Endodermal cell (in vitro differentiated cells): ENCODE measurements at regions not wholly inside any gene's neighbourhood (a gene's known extent, or its start where the extent isn't known, plus 50 kb on each side); places are given as distances from the start of the nearest gene placed in this dataset.

Experiments
- DNase-seq: peaks from one replicate; pipeline ENCODE4 v3.0.0-alpha.2; 2017
- H3K27ac ChIP-seq: 2 replicates; pipeline ENCODE4 v1.5.1; 2013; ENCODE audit warnings: mild to moderate bottlenecking, low read depth, low read length, moderate library complexity
- H3K27me3 ChIP-seq: 2 replicates; pipeline ENCODE4 v1.6.1; 2013; ENCODE audit warnings: mild to moderate bottlenecking, low read length, moderate library complexity; ENCODE audit not compliant: insufficient read depth, control insufficient read depth, poor library complexity, severe bottlenecking
- H3K36me3 ChIP-seq: 2 replicates; pipeline ENCODE4 v1.7.0; 2013; ENCODE audit warnings: mild to moderate bottlenecking, low read length, moderate library complexity; ENCODE audit not compliant: control insufficient read depth, insufficient read depth
- H3K4me1 ChIP-seq: one replicate; pipeline ENCODE4 v1.7.0; 2013; ENCODE audit warnings: low read length; ENCODE audit not compliant: control insufficient read depth, insufficient read depth
- H3K4me3 ChIP-seq: 2 replicates; pipeline ENCODE4 v1.5.1; 2013; ENCODE audit warnings: mild to moderate bottlenecking, low read length, moderate library complexity
- H3K9ac ChIP-seq: 2 replicates; pipeline ENCODE4 v1.6.1; 2013; ENCODE audit warnings: mild to moderate bottlenecking, low read length, moderate library complexity; ENCODE audit not compliant: poor library complexity, severe bottlenecking; ENCODE audit errors: extremely low read depth
- H3K9me3 ChIP-seq: 2 replicates; pipeline ENCODE4 v1.6.1; 2013; ENCODE audit warnings: mild to moderate bottlenecking, low read length, moderate library complexity; ENCODE audit not compliant: control insufficient read depth
- H3K27ac Mint-ChIP-seq: 2 replicates; pipeline ENCODE4 v1.8.0; 2020; ENCODE audit warnings: mixed read lengths
- H3K27me3 Mint-ChIP-seq: 2 replicates; pipeline ENCODE4 v1.8.0; 2021; ENCODE audit warnings: mild to moderate bottlenecking, mixed read lengths; ENCODE audit not compliant: insufficient read depth
- H3K36me3 Mint-ChIP-seq: 2 replicates; pipeline ENCODE4 v1.8.0; 2020; ENCODE audit warnings: low read depth, mixed read lengths
- H3K4me1 Mint-ChIP-seq: 2 replicates; pipeline ENCODE4 v1.8.0; 2020; ENCODE audit warnings: mixed read lengths
- H3K4me3 Mint-ChIP-seq: 2 replicates; pipeline ENCODE4 v1.8.0; 2020; ENCODE audit warnings: mild to moderate bottlenecking, moderate library complexity, mixed read lengths
- H3K9me3 Mint-ChIP-seq: 2 replicates; pipeline ENCODE4 v1.8.0; 2020; ENCODE audit warnings: mild to moderate bottlenecking, mixed read lengths
- CTCF ChIP-seq: fragments of 200-600 bp; sonication (generic); conservative IDR thresholded peaks from 2 replicates; pipeline ENCODE4 v1.5.0; 2021; ENCODE audit warnings: antibody characterized with exemption, mild to moderate bottlenecking
- WGBS, 2 experiments: methylation state at CpG; one replicate each; pipeline versions ENCODE4 v1.1.5 to v1.1.7; 2013; ENCODE audit warnings: missing lambda C conversion rate in 2 of 2, mixed read lengths in 1 of 2; ENCODE audit not compliant: insufficient coverage in 1 of 2, insufficient read length in 1 of 2; 5-methylcytosine and 5-hydroxymethylcytosine counted together

GRCh38 chr18:78034755-78035154, 785.1 kb downstream of the GALR1 start:
- no peak for TF ChIP-seq CTCF
- Histone ChIP-seq H3K4me3 (no peak overlapping the region), H3K9ac (no peak overlapping the region), H3K9me3 (peaks cover 2% of the 10 kb centered on the region), H3K4me1 (no peaks in the 10 kb centered on the region), H3K36me3 (no peaks in the 10 kb centered on the region), H3K27ac (no peak overlapping the region), H3K27me3 (no peaks in the 10 kb centered on the region)
- peaks cover 4% of the 10 kb centered on the region for H3K9me3 Mint-ChIP-seq
- H3K27ac Mint-ChIP-seq, result no peak overlapping the region
- H3K4me3 Mint-ChIP-seq, result no peak overlapping the region
- H3K36me3 Mint-ChIP-seq, result no peaks in the 10 kb centered on the region
- no peak for DNase-seq
- no peaks in the 10 kb centered on the region for H3K27me3 Mint-ChIP-seq
- H3K4me1 Mint-ChIP-seq, result no peaks in the 10 kb centered on the region
- WGBS, 2 experiments, result 89 to 100% methylated on average over 4 to 6 of the region's 6 CpGs

- H3K4me1 ChIP-seq, result no peaks in the 10 kb centered on the region
- Mint-ChIP-seq H3K27me3 (no peaks in the 10 kb centered on the region), H3K27ac (no peak overlapping the region), H3K36me3 (no peaks in the 10 kb centered on the region), H3K9me3 (peaks cover 34% of the 10 kb centered on the region), H3K4me1 (no peaks in the 10 kb centered on the region), H3K4me3 (no peak overlapping the region)
- TF ChIP-seq CTCF, result no peak
- H3K36me3 ChIP-seq, result no peaks in the 10 kb centered on the region
- no peak overlapping the region for H3K4me3 ChIP-seq
- 88% methylated on average over 1 of the region's 1 CpG; no CpG with 5 or more reads in 1 of the 2 experiments for WGBS, 2 experiments
- H3K27me3 ChIP-seq, result no peaks in the 10 kb centered on the region
- DNase-seq, result no peak
- H3K9me3 ChIP-seq, result peaks cover 16% of the 10 kb centered on the region
- H3K9ac ChIP-seq, result no peak overlapping the region
- no peak overlapping the region for H3K27ac ChIP-seq
Measured at GRCh38 chr18:78041218-78041617, 791.6 kb downstream of the GALR1 start.

- no peak overlapping the region for H3K4me3 Mint-ChIP-seq
- no peaks in the 10 kb centered on the region for H3K36me3 Mint-ChIP-seq
- H3K27ac Mint-ChIP-seq, result no peak overlapping the region
- TF ChIP-seq CTCF, result no peak
- WGBS, 2 experiments, result 93 to 100% methylated on average over 1 to 3 of the region's 3 CpGs
- H3K27me3 Mint-ChIP-seq, result no peaks in the 10 kb centered on the region
- no peak for DNase-seq
- H3K27me3 ChIP-seq, result no peaks in the 10 kb centered on the region
- H3K9me3 ChIP-seq, result no peaks in the 10 kb centered on the region
- no peaks in the 10 kb centered on the region for H3K36me3 ChIP-seq
- H3K27ac ChIP-seq, result no peak overlapping the region
- no peaks in the 10 kb centered on the region for H3K4me1 Mint-ChIP-seq
- H3K4me1 ChIP-seq, result no peaks in the 10 kb centered on the region
- no peak overlapping the region for H3K4me3 ChIP-seq
- H3K9me3 Mint-ChIP-seq, result peaks cover 17% of the 10 kb centered on the region
- no peak overlapping the region for H3K9ac ChIP-seq
Measured at GRCh38 chr18:78046631-78047030, 797.0 kb downstream of the GALR1 start.
